Forelimb muscle (tissue), 1 donor: ENCODE measurements at regions not wholly inside any gene's neighbourhood (a gene's known extent, or its start where the extent isn't known, plus 50 kb on each side); places are given as distances from the start of the nearest gene placed in this dataset.
A peak's percentile ranks its signal among the peaks of the same experiment; 100 is the strongest.

Source experiments
- DNase-seq: peaks from one replicate; pipeline ENCODE4 v3.0.0-alpha.2; 2013; ENCODE audit warnings: low read depth

DNA sequence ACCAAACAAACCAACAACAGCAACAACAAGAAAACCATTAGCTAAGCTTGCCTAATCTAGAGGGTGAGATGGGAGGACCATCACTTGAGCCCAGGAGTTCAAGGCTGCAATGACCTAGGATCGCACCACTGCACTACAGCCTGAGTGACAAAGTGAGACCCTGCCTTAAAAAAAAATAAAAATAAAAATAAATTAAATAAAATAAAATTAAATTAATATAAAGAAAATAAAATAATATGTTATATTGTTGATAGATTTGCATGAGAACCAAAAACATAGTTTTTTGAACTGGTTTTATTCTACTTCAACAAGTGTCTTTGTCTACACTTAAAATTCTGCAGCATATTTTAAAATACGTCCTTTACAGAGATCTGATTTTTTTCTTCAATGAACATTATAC, 2683.1 kb downstream of the ARAP2 start:
- no peak for DNase-seq

DNA sequence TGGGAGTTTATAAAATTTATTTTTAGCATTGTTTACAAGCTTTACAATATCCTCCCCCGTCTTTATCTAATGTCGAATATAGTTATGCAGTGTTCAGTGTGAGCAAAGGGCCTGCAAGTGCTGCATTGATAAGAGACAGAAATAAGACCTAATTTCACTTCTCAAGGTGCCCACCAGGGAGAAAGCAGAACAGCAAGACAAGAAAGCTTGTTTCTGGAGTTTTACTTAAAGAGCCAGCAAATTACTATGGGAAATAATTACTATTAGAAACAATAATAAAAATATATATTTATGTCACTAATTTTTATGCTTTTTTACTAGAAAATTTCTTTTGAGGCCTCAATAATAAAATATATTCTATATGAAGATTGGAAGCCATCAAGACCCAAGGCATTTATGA, 2677.7 kb downstream of the ARAP2 start:
- no peak for DNase-seq

DNA sequence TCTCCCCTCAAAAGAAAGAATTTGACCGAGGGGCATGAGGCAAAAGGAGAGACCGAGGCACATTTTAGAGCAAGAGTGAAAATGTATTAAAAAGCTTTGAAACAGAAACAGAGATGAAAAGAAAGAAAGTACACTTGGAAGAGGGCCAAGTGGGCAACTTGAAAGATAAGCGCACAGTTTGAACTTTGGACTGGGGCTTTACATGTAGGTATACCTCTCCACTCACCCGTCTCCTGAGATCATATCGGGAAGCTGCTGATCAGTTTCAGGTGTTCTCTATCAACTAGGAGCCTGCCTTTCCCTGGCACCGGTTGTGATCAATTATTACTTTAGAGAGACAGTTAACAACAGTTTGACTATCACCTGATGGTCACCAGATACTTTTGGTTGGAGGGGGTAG, 2666.5 kb downstream of the ARAP2 start:
- no peak for DNase-seq

DNA sequence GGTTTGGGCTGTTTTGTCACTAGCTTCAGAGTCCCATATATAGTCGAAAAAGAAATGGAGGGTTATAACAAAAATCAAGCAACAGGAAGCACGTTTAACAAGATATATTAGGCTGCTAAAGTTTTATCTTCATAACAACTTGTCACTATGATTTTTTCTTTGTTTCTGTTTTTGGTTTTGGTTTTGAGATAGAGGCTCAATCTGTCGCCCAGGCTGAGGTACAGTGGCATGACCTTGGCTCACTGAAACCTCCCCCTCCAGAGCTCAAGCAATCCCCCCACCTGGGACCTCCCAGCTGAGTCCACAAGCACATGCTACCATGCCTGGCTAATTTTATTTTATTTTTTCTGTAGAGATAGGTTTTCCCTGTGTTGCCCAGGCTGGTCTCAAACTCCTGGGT, 2664.4 kb downstream of the ARAP2 start:
- no peak for DNase-seq

DNA sequence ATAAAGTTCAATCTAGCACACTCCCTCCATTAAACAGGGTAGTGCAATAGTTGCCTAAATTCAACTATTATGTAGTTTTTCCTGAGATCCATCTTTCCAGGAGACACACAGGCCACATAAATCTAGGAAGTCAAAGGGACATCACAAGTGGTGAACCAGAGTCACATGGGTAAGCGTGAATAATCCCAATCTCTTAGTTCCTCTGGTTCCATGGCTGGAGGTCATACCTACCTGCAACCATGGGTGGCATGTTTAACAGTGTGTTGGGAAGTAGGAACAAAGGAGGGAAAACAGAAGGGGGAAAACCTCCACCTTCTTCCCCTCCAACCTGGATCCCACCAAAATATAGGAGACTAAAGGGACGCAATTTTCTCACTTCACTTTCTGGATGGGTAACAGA, 2651.6 kb downstream of the ARAP2 start:
- no peak for DNase-seq

DNA sequence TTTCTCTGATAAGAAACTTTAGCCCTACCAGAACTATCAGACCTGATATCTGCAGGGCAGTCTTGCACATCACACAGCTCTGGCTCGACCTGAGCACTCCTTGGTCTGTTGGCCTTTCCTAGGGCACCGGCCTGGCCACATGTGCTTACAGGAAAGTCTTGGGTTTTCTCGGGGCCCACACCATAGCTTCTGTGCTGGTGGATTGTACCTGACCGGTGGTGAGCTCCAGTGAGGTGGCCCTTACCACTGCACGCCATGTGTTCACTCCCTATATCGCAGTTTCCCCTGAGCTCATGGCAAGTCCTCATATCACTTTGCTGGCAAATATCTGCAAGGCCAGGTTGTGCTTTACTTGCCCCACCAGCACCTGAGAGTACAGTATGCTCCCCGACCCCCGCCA, 2637.4 kb downstream of the ARAP2 start:
- no peak for DNase-seq

DNA sequence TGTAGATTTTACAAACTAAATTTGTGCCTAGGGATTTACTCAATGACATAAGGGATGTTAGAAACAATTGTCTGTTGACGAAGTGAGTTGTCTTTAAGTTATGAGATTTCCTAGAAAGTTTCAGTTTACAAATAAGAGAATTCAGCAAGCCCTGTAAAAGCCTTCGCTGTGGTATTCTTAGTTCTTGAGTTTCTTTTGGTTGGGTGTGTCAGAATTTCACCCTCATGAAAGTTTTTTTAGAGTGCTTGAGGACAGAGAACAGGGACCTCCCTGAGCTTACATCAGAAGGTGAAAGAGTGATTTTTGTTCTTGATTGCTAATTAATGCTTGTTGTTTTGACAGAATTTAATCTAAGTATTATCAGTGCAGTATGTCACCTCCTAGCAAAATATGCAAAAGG, 2628.2 kb downstream of the ARAP2 start:
- no peak for DNase-seq

DNA sequence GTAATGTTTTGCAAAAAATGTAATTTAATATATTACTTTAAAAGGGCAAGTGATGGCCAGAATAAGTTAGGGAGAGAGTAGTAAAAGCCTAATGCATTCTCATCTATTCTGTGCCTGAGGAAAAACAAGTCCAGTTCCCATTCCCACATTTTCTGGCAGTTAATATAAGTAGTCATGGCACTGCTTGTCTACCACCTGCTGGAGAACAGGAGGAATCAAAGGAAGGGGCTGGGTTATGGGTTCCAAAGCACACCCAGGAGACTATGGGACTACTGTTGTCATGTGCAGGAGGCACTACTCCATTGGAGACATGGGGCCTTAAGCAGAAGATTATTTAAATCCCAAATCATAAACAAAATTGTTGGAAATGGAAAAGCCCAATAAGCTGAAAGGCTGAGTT, 2618.6 kb downstream of the ARAP2 start:
- DNase-seq = no peak

DNA sequence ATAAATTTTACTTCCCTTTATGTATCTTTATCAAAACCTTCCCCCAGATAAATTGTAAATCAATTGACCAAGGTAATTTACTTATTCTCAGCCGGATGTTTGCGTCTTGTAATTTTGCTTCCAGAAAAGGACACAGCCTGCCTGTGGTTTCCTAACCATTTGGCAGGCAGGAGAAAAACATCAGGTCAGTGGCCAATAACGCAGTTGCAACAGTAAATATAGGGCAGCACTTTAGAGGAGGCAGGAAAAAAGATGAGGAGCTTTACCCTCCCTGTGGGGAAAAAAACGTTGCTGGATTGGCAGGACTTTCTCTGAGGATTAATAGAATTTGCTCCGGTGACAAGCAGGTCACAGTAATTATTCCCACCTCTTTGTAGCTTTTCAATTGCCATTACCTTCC, 2618.1 kb downstream of the ARAP2 start:
- no peak for DNase-seq

DNA sequence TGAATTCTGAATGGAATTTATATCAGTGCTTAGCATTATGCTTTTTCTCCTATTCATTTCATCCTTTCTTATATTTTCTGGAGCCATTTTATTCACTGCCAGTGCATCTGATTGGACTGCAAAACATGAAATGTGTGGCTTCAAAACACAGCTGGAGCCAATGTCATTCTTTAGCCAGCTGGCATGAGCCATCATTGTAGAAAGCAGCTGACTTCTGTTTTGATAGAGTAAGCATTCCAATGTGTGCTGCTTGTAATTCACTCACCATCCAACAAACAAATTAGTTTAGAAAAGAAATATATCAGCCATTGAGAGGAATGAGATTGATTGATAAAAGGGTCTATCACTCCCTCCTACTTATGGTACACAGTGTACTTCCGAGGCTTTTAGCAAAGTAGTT, 2616.0 kb downstream of the ARAP2 start:
- DNase-seq = peak; percentile 17

DNA sequence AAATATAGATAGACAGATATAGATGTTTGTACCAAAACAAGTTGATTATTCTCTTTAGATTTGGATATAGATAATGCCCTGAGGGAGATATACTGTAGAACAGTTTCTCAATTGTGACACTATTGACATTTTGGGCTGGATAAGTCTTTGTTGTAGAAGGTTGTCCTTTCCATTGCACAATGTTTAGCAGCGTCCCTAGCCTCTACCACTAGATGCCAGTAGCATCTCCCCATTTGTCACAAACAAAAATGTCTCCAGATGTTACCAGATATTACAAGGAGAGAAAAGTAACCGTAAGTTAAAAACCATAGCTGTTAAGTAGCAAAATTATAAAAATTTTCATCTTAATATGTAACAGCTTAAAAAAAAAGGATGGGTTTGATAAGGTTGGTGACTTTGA, 2595.3 kb downstream of the ARAP2 start:
- no peak for DNase-seq

DNA sequence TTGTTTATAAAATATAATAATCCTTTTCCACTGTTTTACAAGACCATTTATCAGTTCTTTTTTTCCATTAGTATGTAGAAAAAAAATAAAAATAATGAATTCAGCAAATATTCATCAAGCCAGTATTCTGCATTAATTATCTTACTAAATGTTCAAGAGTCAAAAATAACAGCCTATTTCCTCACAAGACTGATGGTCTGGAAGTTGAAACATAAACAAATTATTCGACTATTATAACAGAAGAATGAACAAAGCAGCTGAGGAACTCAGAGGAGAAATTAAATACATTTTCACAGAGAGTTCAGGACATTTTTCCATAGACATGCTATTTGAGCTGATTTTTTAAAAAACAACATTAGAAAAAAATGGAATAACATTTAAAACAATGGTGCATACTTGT, 2594.8 kb downstream of the ARAP2 start:
- no peak for DNase-seq

DNA sequence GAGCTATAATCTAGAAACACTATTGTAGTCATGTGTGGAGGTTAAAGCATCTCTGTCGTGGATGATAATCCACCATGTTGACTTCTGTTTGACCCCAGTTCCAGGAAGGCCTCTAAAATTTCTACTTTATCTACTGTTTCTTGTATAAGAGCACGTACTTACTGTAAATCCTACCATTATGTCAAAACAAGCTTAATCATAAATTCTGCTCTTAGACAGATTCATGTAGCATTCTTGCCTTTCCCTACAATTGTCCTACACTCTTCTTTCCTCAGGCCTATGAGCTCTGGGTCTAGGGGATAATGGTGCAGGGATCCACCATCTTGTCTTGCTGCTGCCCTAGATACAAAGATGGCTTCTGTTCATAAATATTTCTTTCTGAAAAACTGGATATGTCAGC, 2594.3 kb downstream of the ARAP2 start:
- DNase-seq = no peak

DNA sequence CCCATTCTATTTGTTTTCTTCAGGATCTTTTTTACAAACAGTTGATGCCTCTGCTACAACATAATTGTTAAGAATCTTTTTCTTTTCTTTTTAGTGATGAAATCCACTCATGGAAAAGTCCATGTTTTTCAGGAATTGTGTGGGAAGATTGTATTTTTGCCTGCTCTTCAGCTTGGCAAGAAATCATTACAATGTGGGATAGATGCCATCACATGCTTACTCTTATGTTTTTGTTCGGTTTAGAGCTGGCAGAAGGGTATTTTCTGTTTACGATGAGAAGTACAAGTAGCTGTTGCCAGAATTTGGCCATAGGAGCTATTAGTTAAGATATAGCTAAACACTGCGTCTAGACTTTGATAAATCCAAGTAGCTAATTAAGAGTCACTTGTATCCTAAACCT, 2585.3 kb downstream of the ARAP2 start:
- DNase-seq = no peak

DNA sequence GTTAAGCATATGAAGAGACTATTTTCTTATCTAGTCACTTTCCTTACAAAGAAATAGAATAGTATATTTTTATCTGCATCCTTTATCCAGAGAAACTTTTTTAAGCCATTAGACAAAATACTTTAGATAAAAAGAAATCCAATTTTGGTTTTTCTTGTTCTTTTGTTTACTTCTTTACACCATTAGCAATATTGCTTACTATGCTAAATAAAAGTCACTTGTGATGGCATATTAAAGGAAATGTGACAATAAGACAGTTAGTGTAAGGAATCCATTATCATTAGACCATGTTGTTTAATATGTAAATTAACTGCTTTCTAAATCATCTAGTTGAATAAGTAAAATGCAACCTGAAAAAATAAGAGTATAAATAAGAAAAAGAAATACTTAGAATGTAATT, 2582.7 kb downstream of the ARAP2 start:
- DNase-seq = no peak

DNA sequence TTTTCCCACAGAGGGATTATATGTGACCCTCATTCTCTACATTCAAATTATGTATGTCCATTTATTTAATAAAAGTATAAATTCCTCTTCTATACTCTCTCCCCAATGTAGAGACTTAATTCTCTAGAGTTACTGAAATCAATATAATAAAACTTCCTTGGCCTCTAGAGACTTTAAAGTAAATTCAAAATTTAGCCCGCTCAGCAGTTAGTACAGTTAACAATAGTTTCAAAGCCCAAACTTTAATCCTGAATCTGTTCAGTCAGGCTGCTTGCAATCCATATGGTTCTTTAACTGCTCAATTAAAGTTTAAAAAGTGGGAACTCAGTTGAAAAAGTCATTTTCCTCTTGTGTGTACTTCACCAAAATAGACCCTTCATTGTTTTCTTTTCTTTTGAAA, 2558.4 kb downstream of the ARAP2 start:
- DNase-seq = no peak

DNA sequence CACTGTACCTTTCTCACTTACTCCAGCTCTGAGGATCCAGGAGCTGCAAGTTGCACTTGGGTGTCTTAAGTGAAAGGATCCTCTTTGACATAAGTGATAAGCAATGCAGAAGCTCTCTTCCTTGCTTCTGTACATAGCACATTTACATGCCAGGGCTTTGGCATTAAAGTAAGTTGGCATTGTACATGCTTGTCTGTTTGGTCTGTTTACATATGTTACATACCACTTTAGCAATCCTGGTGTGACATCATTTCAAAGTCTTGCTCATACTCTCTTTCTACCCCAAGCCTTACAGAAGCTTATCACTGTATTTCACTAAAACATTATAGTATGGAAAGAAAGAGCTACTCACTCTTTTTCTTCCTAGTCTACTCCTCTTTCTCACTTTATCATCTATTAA, 2548.3 kb downstream of the ARAP2 start:
- DNase-seq = no peak

DNA sequence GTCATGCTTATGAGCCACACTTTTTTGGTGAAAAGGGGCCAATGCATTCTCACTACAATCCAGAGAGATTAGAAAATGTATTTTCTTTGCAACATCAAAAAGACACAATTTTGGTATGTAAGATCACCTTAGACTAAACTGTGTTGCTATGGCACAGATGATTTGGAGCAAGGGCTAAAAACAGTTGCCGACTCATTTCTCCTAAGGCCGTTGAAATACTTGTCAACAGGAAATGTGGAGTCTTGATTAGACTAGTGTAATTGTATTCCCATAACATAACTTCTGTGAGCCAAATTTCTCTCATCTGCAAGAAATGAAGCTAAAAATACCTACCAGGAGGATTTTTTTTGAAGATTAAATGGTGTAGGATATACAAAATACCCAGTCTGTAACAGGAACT, 2547.7 kb downstream of the ARAP2 start:
- DNase-seq = no peak

DNA sequence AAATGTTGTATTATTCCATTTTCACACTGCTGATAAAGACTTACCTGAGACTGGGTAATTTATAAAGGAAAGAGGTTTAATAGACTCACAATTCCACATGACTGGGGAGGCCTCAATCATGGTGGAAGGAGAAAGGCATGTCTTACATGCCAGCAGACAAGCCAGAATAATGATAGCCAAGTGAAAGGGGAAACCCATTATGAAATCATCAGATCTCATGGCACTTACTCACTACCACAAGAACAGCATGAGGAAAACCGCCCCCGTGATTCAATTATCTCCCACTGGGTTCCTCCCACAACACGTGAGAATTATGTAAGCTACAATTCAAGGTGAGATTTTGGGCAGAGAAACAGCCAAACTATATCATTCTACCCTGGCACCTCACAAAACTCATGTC, 2535.1 kb downstream of the ARAP2 start:
- DNase-seq = no peak

DNA sequence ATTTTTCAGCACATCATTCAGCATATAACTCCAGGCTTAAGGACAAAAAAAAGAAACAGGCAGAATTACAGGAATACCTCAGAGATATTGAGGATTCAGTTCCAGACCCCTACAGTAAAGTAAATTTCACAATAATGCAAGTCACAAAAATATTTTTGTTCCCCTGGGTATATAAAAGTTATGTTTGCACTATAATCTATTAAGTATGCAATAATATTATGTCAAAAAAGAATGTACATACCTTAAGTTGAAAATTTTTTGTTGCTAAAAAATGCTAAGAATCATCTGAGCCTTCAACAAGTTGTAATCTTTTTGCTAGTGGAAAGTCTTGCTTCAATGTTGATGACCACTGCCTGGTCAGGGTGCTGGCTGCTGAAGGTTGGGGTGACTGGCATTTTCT, 2532.5 kb downstream of the ARAP2 start:
- no peak for DNase-seq

DNA sequence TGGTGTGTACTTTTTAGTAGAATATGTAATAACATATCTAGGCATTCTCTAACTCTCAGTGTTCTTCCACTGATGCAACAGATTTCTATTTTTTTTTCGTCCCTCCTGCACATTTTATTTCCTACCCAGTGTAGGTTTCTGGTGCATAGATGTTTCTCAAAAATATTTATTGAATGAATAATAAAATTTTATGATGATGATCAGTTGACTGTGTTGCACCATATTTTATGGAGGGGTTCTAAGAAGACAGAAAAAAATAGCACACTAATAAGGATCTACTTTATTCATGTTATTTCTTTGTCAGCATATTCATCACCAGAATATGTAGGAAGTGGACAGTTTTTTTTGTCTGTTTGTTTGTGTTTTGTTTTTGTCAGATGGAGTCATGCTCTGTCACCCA, 2529.3 kb downstream of the ARAP2 start:
- DNase-seq = no peak

DNA sequence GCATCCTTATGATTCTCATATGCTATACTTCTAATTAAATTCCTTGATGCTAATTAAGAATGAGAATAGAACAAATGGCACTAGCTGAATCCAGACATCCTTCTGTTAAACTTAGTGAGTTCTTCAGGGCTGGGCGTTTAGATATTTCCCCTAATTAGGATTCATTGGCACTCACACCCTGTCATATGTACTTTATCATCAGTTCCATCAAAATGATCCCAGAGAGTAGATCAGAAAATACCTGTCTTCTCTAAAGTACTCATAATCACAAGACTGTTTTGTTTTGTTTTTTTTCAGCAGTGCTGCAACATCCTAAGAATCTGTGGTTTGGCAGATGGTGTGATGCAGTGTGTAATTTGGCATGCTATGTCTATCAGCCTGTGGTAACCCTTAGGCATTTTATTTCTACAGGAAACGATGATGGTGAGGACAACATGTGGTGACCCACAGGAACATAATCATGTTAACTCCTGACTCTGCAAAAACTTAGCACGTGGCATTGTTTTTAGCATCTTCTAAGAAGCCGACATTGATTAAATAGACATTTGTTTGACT, 2528.4 kb downstream of the ARAP2 start:
- DNase-seq = no peak

DNA sequence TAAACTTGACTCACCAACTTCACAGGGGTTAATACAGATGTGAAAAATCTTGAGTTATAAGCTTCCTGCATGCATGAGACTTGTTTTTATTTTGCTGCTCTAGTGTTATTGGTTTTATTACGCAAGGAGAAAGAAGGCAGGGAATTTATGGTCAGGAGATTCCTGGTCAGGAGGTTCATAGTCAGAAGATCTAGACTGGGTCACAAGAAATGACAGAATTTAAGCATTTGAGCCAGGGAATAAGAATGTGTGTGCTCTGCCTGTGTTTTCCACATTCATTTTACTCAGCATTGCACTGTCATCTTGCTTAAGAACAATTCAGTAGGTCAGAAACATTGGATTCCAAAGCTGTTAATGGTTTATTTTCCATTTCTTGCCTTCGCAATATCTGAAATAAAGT, 2522.1 kb downstream of the ARAP2 start:
- DNase-seq = no peak

DNA sequence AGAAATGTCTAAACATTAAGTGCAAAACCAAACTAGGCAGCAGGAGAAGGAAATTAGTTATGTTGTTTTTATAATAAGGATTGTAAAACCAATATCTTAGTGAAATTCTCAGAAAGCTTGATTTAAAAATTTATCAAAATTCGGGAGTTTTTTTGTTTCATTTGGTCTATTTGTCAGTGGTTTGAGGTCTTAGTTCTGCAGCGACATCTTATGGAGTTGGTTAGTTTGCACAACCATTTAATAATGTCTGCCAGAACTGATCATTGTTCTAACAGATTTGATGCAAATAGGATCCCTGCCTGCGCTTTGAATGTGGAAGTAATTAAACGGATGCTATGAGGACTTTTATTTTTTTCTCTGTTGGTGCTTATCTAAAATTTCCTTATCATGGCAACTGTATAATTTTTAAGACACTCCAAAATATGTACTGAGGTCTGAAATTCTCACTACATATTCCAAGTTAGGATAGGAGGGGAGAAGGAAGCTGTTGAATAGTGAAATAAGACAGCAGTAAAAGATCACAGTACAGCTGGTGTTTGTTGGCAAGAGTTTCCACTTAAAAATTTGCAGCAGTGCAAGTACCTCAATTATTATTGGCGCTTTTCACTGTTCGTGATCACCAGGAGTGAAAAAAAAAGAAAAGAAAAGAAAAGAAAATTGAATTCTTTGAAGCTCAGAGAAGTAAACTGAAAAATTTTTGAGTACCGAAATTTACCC, 2521.4 kb downstream of the ARAP2 start:
- peak; percentile 16 for DNase-seq
